Nephron progenitor cell (in vitro differentiated cells): ENCODE measurements at regions not wholly inside any gene's neighbourhood (a gene's known extent, or its start where the extent isn't known, plus 50 kb on each side); places are given as distances from the start of the nearest gene placed in this dataset.

Experiments used
- DNase-seq: peaks from one replicate; pipeline ENCODE4 v3.0.0; 2021
- H3K27ac Mint-ChIP-seq: 2 replicates; pipeline ENCODE4 v1.8.0; 2021; ENCODE audit warnings: mild to moderate bottlenecking, moderate library complexity, mixed read lengths
- H3K27me3 Mint-ChIP-seq: 2 replicates; pipeline ENCODE4 v1.8.0; 2021; ENCODE audit warnings: mild to moderate bottlenecking, low read depth, mixed read lengths; ENCODE audit not compliant: poor library complexity
- H3K36me3 Mint-ChIP-seq: 2 replicates; pipeline ENCODE4 v1.8.0; 2021; ENCODE audit warnings: low read depth, mixed read lengths
- H3K4me1 Mint-ChIP-seq: 2 replicates; pipeline ENCODE4 v1.8.0; 2021; ENCODE audit warnings: mixed read lengths
- H3K4me3 Mint-ChIP-seq: 2 replicates; pipeline ENCODE4 v1.8.0; 2021; ENCODE audit warnings: mild to moderate bottlenecking, moderate library complexity, mixed read lengths
- H3K9me3 Mint-ChIP-seq: 2 replicates; pipeline ENCODE4 v1.8.0; 2021; ENCODE audit warnings: mild to moderate bottlenecking, moderate library complexity, mixed read lengths
- TF ChIP-seq, protein P1 (sequence below): fragments of 200-600 bp; sonication (generic); IDR thresholded peaks from 2 replicates; pipeline ENCODE4 v1.5.0; 2021; ENCODE audit warnings: antibody characterized with exemption

- Mint-ChIP-seq H3K4me3 (no peak overlapping the region), H3K4me1 (peaks cover 16% of the 10 kb centered on the region), H3K27ac (no peak overlapping the region), H3K9me3 (peaks cover 22% of the 10 kb centered on the region), H3K27me3 (peaks cover 13% of the 10 kb centered on the region), H3K36me3 (no peaks in the 10 kb centered on the region)
- TF ChIP-seq, protein P1, sequence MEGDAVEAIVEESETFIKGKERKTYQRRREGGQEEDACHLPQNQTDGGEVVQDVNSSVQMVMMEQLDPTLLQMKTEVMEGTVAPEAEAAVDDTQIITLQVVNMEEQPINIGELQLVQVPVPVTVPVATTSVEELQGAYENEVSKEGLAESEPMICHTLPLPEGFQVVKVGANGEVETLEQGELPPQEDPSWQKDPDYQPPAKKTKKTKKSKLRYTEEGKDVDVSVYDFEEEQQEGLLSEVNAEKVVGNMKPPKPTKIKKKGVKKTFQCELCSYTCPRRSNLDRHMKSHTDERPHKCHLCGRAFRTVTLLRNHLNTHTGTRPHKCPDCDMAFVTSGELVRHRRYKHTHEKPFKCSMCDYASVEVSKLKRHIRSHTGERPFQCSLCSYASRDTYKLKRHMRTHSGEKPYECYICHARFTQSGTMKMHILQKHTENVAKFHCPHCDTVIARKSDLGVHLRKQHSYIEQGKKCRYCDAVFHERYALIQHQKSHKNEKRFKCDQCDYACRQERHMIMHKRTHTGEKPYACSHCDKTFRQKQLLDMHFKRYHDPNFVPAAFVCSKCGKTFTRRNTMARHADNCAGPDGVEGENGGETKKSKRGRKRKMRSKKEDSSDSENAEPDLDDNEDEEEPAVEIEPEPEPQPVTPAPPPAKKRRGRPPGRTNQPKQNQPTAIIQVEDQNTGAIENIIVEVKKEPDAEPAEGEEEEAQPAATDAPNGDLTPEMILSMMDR, result no peak
- DNase-seq, result no peak
Measured at GRCh38 chr11:13160806-13161205, 116.8 kb upstream of the BMAL1 start.

DNA sequence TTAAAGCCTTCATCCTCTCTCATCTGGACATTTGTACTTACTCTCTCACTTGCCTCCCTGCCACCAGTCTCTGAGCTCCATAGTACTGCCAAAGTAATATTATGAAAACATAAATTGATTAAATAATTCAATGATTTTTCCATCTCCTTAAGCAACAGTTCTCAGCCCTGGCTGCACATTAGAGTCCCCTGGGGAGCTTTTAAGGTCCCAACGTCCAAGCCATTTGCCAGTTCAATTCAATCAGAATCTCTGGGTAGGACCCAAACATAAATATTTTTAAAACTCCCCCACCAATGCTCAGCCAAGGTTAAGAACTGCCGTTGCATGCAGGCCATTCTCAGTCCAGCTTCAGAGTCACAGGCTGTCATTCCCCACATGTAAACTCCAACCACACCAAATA is 114.4 kb upstream of the BMAL1 start:
- H3K27me3 Mint-ChIP-seq, result peaks cover 12% of the 10 kb centered on the region
- H3K27ac Mint-ChIP-seq, result no peak overlapping the region
- no peaks in the 10 kb centered on the region for H3K9me3 Mint-ChIP-seq
- DNase-seq, result no peak
- H3K4me1 Mint-ChIP-seq, result peaks cover 16% of the 10 kb centered on the region
- TF ChIP-seq, protein P1, result no peak
- H3K4me3 Mint-ChIP-seq, result no peak overlapping the region
- H3K36me3 Mint-ChIP-seq, result no peaks in the 10 kb centered on the region

- Mint-ChIP-seq H3K9me3 (no peaks in the 10 kb centered on the region), H3K4me3 (no peak overlapping the region), H3K36me3 (no peaks in the 10 kb centered on the region), H3K27me3 (peaks cover 10% of the 10 kb centered on the region), H3K4me1 (peaks cover 16% of the 10 kb centered on the region), H3K27ac (no peak overlapping the region)
- TF ChIP-seq, protein P1, result no peak
- no peak for DNase-seq
Measured at GRCh38 chr11:13166036-13166435, 111.6 kb upstream of the BMAL1 start.

GRCh38 chr11:13168271-13168670 is 109.3 kb upstream of the BMAL1 start:
- no peaks in the 10 kb centered on the region for H3K9me3 Mint-ChIP-seq
- H3K4me1 Mint-ChIP-seq, result peaks cover 14% of the 10 kb centered on the region
- no peak for DNase-seq
- H3K4me3 Mint-ChIP-seq, result no peak overlapping the region
- H3K36me3 Mint-ChIP-seq, result no peaks in the 10 kb centered on the region
- TF ChIP-seq, protein P1, result no peak
- no peak overlapping the region for H3K27ac Mint-ChIP-seq
- H3K27me3 Mint-ChIP-seq, result peaks cover 11% of the 10 kb centered on the region

GRCh38 chr11:13169709-13170108 is 107.9 kb upstream of the BMAL1 start:
- Mint-ChIP-seq H3K4me1 (peaks cover 3% of the 10 kb centered on the region), H3K27ac (no peak overlapping the region), H3K36me3 (no peaks in the 10 kb centered on the region), H3K27me3 (peaks cover 11% of the 10 kb centered on the region), H3K9me3 (no peaks in the 10 kb centered on the region), H3K4me3 (no peak overlapping the region)
- DNase-seq, result no peak
- TF ChIP-seq, protein P1, result no peak

DNA sequence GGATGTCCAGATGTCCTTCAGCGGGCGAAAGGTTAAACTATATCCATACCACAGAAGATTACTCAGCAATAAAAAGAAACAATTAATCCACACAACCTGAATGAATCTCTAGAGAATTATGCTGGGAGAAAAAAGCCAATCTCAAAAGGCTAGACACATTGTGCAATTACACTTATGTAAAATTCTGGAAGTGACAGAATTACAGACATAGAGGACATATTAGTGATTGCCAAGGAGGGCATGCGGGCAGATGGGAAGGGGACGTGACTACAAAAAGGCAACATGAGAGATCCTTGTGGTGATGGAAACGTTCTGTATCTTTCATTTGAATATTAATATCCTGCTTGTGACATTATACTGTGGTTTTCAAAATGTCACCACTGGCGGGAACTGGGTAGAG is 103.5 kb upstream of the BMAL1 start:
- no peaks in the 10 kb centered on the region for H3K4me1 Mint-ChIP-seq
- H3K36me3 Mint-ChIP-seq, result no peaks in the 10 kb centered on the region
- no peaks in the 10 kb centered on the region for H3K9me3 Mint-ChIP-seq
- TF ChIP-seq, protein P1, result no peak
- no peak for DNase-seq
- no peak overlapping the region for H3K4me3 Mint-ChIP-seq
- H3K27ac Mint-ChIP-seq, result no peak overlapping the region
- peaks cover 11% of the 10 kb centered on the region for H3K27me3 Mint-ChIP-seq
